GM19193 (cell line): ENCODE measurements at regions not wholly inside any gene's neighbourhood (a gene's known extent, or its start where the extent isn't known, plus 50 kb on each side); places are given as distances from the start of the nearest gene placed in this dataset.

ENCODE experiments used
- POLR2A ChIP-seq: IDR thresholded peaks from 4 replicates; pipeline ENCODE4 v1.6.1; 2011; ENCODE audit not compliant: insufficient read depth, insufficient read length; ENCODE audit errors: extremely low read depth

GRCh38 chr3:105923140-105923539 is 54.3 kb upstream of the CBLB start:
- no peak for TF ChIP-seq POLR2A

- no peak for TF ChIP-seq POLR2A
Measured at GRCh38 chr3:105927741-105928140, 58.9 kb upstream of the CBLB start.

GRCh38 chr3:105930733-105931132 is 61.9 kb upstream of the CBLB start:
- TF ChIP-seq POLR2A, result no peak

- TF ChIP-seq POLR2A, result no peak
Measured at GRCh38 chr3:105931500-105931899, 62.7 kb upstream of the CBLB start.

GRCh38 chr3:105933871-105934270 is 65.1 kb upstream of the CBLB start:
- no peak for TF ChIP-seq POLR2A

GRCh38 chr3:105938101-105938500 is 69.3 kb upstream of the CBLB start:
- no peak for TF ChIP-seq POLR2A

GRCh38 chr3:105938806-105939205 is 70.0 kb upstream of the CBLB start:
- no peak for TF ChIP-seq POLR2A

- TF ChIP-seq POLR2A, result no peak
Measured at GRCh38 chr3:105944276-105944675, 75.5 kb upstream of the CBLB start.

- no peak for TF ChIP-seq POLR2A
Measured at GRCh38 chr3:105944721-105945120, 75.9 kb upstream of the CBLB start.

GRCh38 chr3:105948101-105948500 is 79.3 kb upstream of the CBLB start:
- no peak for TF ChIP-seq POLR2A

- no peak for TF ChIP-seq POLR2A
Measured at GRCh38 chr3:105950881-105951600, 82.2 kb upstream of the CBLB start.

GRCh38 chr3:105953831-105954230 is 85.0 kb upstream of the CBLB start:
- no peak for TF ChIP-seq POLR2A

GRCh38 chr3:105956306-105956705 is 87.5 kb upstream of the CBLB start:
- no peak for TF ChIP-seq POLR2A

- no peak for TF ChIP-seq POLR2A
Measured at GRCh38 chr3:105957722-105958121, 88.9 kb upstream of the CBLB start.

- TF ChIP-seq POLR2A, result no peak
Measured at GRCh38 chr3:105958237-105959000, 89.6 kb upstream of the CBLB start.

GRCh38 chr3:105959851-105960250 is 91.0 kb upstream of the CBLB start:
- no peak for TF ChIP-seq POLR2A
